Neuronal stem cell (in vitro differentiated cells): ENCODE measurements at regions not wholly inside any gene's neighbourhood (a gene's known extent, or its start where the extent isn't known, plus 50 kb on each side); places are given as distances from the start of the nearest gene placed in this dataset.

Source experiments
- DNase-seq: peaks from one replicate; pipeline ENCODE4 v3.0.0-alpha.2; 2013; ENCODE audit warnings: low spot score
- H2AFZ ChIP-seq: one replicate; pipeline ENCODE4 v1.6.1; 2013; ENCODE audit warnings: mild to moderate bottlenecking, low read length, inconsistent platforms
- H2AK5ac ChIP-seq: 2 replicates; pipeline ENCODE4 v1.6.1; 2013; ENCODE audit warnings: low read depth, mild to moderate bottlenecking, inconsistent platforms, low read length, moderate library complexity, mixed read lengths
- H2BK120ac ChIP-seq: 2 replicates; pipeline ENCODE4 v1.6.1; 2013; ENCODE audit warnings: low read depth, mild to moderate bottlenecking, inconsistent platforms, low read length, moderate library complexity, mixed read lengths
- H2BK12ac ChIP-seq: one replicate; pipeline ENCODE4 v1.6.1; 2013; ENCODE audit warnings: low read length, inconsistent platforms
- H2BK15ac ChIP-seq: 2 replicates; pipeline ENCODE4 v1.6.1; 2013; ENCODE audit warnings: mild to moderate bottlenecking, low read length, inconsistent platforms, mixed read lengths
- H2BK5ac ChIP-seq: one replicate; pipeline ENCODE4 v1.6.1; 2013; ENCODE audit warnings: inconsistent platforms, mild to moderate bottlenecking, low read length, moderate library complexity
- H3K14ac ChIP-seq: one replicate; pipeline ENCODE4 v1.6.1; 2013; ENCODE audit warnings: low read length, inconsistent platforms
- H3K18ac ChIP-seq: 2 replicates; pipeline ENCODE4 v1.6.1; 2013; ENCODE audit warnings: low read length, inconsistent platforms
- H3K23ac ChIP-seq: 2 replicates; pipeline ENCODE4 v1.6.1; 2013; ENCODE audit warnings: low read depth, mild to moderate bottlenecking, mixed read lengths, low read length, inconsistent platforms; ENCODE audit not compliant: poor library complexity
- H3K27ac ChIP-seq: replicated peaks from 3 replicates; pipeline ENCODE4 v1.5.1; 2013; ENCODE audit warnings: low read length, inconsistent platforms
- H3K27me3 ChIP-seq, 3 experiments: 2 replicates each; pipeline ENCODE4 v1.6.1; 2013; ENCODE audit warnings: low read length in 3 of 3, mild to moderate bottlenecking in 2 of 3, inconsistent platforms in 1 of 3, low read depth in 1 of 3, mixed read lengths in 1 of 3, moderate library complexity in 1 of 3; ENCODE audit not compliant: control insufficient read depth in 3 of 3, insufficient read depth in 3 of 3
- H3K36me3 ChIP-seq, 2 donors: replicated peaks in 1 of 2; 2 replicates each; pipeline ENCODE4 v1.6.1; 2013; ENCODE audit warnings: low read length in 2 of 2; ENCODE audit not compliant: control insufficient read depth in 2 of 2, insufficient read depth in 2 of 2
- H3K4ac ChIP-seq: 2 replicates; pipeline ENCODE4 v1.6.1; 2013; ENCODE audit warnings: inconsistent platforms, mild to moderate bottlenecking, low read length, moderate library complexity
- H3K4me1 ChIP-seq, 2 donors: 1 replicate in 1 of 2; 2 replicates in 1 of 2; pipeline ENCODE4 v1.6.1; 2013; ENCODE audit warnings: low read length in 2 of 2, low read depth in 1 of 2; ENCODE audit not compliant: control insufficient read depth in 2 of 2, insufficient read depth in 1 of 2
- H3K4me2 ChIP-seq: one replicate; pipeline ENCODE4 v1.6.1; 2013; ENCODE audit warnings: mild to moderate bottlenecking, low read length, inconsistent platforms; ENCODE audit not compliant: insufficient read depth, poor library complexity, severe bottlenecking
- H3K4me3 ChIP-seq, 2 donors: 2 replicates each; pipeline ENCODE4 v1.5.1; 2013; ENCODE audit warnings: low read length in 2 of 2, mild to moderate bottlenecking in 2 of 2, inconsistent platforms in 1 of 2, moderate library complexity in 1 of 2
- H3K79me1 ChIP-seq: one replicate; pipeline ENCODE4 v1.6.1; 2013; ENCODE audit warnings: low read depth, mild to moderate bottlenecking, inconsistent platforms, low read length, moderate library complexity
- H3K9ac ChIP-seq: one replicate; pipeline ENCODE4 v1.6.1; 2013; ENCODE audit warnings: mild to moderate bottlenecking, low read depth, low read length, inconsistent platforms; ENCODE audit not compliant: poor library complexity
- H3K9me3 ChIP-seq, 2 donors: replicated peaks in 1 of 2; 2 replicates each; pipeline versions ENCODE3 to v1.6.1; 2013; ENCODE audit warnings: low read length in 2 of 2, mild to moderate bottlenecking in 2 of 2, inconsistent platforms in 1 of 2, low read depth in 1 of 2, mixed read lengths in 1 of 2, moderate library complexity in 1 of 2; ENCODE audit not compliant: control insufficient read depth in 2 of 2, insufficient read depth in 1 of 2
- H4K8ac ChIP-seq: one replicate; pipeline ENCODE4 v1.6.1; 2013; ENCODE audit warnings: low read depth, mild to moderate bottlenecking, inconsistent platforms, low read length, moderate library complexity
- H4K91ac ChIP-seq: one replicate; pipeline ENCODE4 v1.6.1; 2013; ENCODE audit warnings: low read length, low read depth, mild to moderate bottlenecking, inconsistent platforms; ENCODE audit not compliant: poor library complexity
- WGBS, 2 donors: extraction: QIAGEN DNeasy Blood & Tissue Kit; methylation state at CpG; one replicate each; pipeline ENCODE4 v1.1.7; 2013; ENCODE audit warnings: missing lambda C conversion rate in 2 of 2, mixed read lengths in 1 of 2; ENCODE audit not compliant: insufficient read length in 2 of 2, insufficient replicate concordance in 1 of 2; ENCODE audit errors: extremely low coverage in 2 of 2; 5-methylcytosine and 5-hydroxymethylcytosine counted together

- H3K14ac ChIP-seq, result no peak overlapping the region
- no peak overlapping the region for H4K8ac ChIP-seq
- no peak overlapping the region for H2BK120ac ChIP-seq
- no peak overlapping the region for H4K91ac ChIP-seq
- H3K4me1 ChIP-seq, result peaks cover 0 to 5% of the 10 kb centered on the region in 2 donors
- WGBS, 2 donors, result no CpG with 5 or more reads among the region's 7 CpGs
- no peak overlapping the region for H3K27ac ChIP-seq
- H3K18ac ChIP-seq, result no peak overlapping the region
- no peak overlapping the region for H2AFZ ChIP-seq
- DNase-seq, result no peak
- H2BK12ac ChIP-seq, result no peak overlapping the region
- H2BK15ac ChIP-seq, result no peak overlapping the region
- H3K4ac ChIP-seq, result no peak overlapping the region
- H3K9ac ChIP-seq, result no peak overlapping the region
- no peaks in the 10 kb centered on the region for H3K79me1 ChIP-seq
- no peaks in the 10 kb centered on the region for H3K9me3 ChIP-seq
- H3K36me3 ChIP-seq, result no peaks in the 10 kb centered on the region
- H3K4me3 ChIP-seq, result no peak overlapping the region
- no peaks in the 10 kb centered on the region for H3K27me3 ChIP-seq
- no peak overlapping the region for H3K23ac ChIP-seq
- H3K4me2 ChIP-seq, result no peak overlapping the region
- no peak overlapping the region for H2BK5ac ChIP-seq
- H2AK5ac ChIP-seq, result no peak overlapping the region
Observed at GRCh38 chr11:131037873-131038272, 121.6 kb upstream of the SNX19 start.

GRCh38 chr11:131038597-131038996 is 122.3 kb upstream of the SNX19 start:
- Histone ChIP-seq H2AK5ac (no peak overlapping the region), H3K4me1 (no peaks in the 10 kb centered on the region), H2BK5ac (no peak overlapping the region), H3K27me3 (no peaks in the 10 kb centered on the region), H3K4me3 (no peak overlapping the region), H3K4me2 (no peak overlapping the region), H2BK12ac (no peak overlapping the region), H3K9ac (no peak overlapping the region), H3K27ac (no peak overlapping the region), H4K91ac (no peak overlapping the region), H3K79me1 (no peaks in the 10 kb centered on the region), H3K23ac (no peak overlapping the region), H3K36me3 (no peaks in the 10 kb centered on the region), H3K14ac (no peak overlapping the region), H2BK15ac (no peak overlapping the region), H3K9me3 (no peaks in the 10 kb centered on the region), H2AFZ (no peak overlapping the region), H4K8ac (no peak overlapping the region), H3K18ac (no peak overlapping the region), H2BK120ac (no peak overlapping the region), H3K4ac (no peak overlapping the region)
- DNase-seq, result no peak
- WGBS, 2 donors, result no CpG with 5 or more reads among the region's 5 CpGs

- Histone ChIP-seq H3K79me1 (no peaks in the 10 kb centered on the region), H3K4me1 (no peaks in the 10 kb centered on the region), H3K18ac (no peak overlapping the region), H2AFZ (no peak overlapping the region), H3K4me3 (no peak overlapping the region), H3K14ac (no peak overlapping the region), H4K8ac (no peak overlapping the region), H3K4ac (no peak overlapping the region), H2BK12ac (no peak overlapping the region), H3K27ac (no peak overlapping the region), H3K4me2 (no peak overlapping the region), H3K27me3 (no peaks in the 10 kb centered on the region), H2BK120ac (no peak overlapping the region), H3K36me3 (no peaks in the 10 kb centered on the region), H3K9ac (no peak overlapping the region), H2AK5ac (no peak overlapping the region), H2BK15ac (no peak overlapping the region), H4K91ac (no peak overlapping the region), H3K9me3 (no peaks in the 10 kb centered on the region), H3K23ac (no peak overlapping the region), H2BK5ac (no peak overlapping the region)
- no peak for DNase-seq
- no CpG with 5 or more reads among the region's 5 CpGs for WGBS, 2 donors
Observed at GRCh38 chr11:131041331-131042040, 125.2 kb upstream of the SNX19 start.

GRCh38 chr11:131042041-131042390 is 125.7 kb upstream of the SNX19 start:
- H3K9me3 ChIP-seq, result no peaks in the 10 kb centered on the region
- H3K4me3 ChIP-seq, result no peak overlapping the region
- no peak overlapping the region for H3K4me2 ChIP-seq
- H3K23ac ChIP-seq, result no peak overlapping the region
- no peaks in the 10 kb centered on the region for H3K79me1 ChIP-seq
- no peaks in the 10 kb centered on the region for H3K36me3 ChIP-seq
- no peak overlapping the region for H2BK5ac ChIP-seq
- H2BK15ac ChIP-seq, result no peak overlapping the region
- no peak overlapping the region for H4K8ac ChIP-seq
- no peak overlapping the region for H4K91ac ChIP-seq
- no peak overlapping the region for H2AK5ac ChIP-seq
- no peak overlapping the region for H3K4ac ChIP-seq
- no peak for DNase-seq
- H3K18ac ChIP-seq, result no peak overlapping the region
- no peak overlapping the region for H3K27ac ChIP-seq
- H3K14ac ChIP-seq, result no peak overlapping the region
- WGBS, 2 donors, result no CpG with 5 or more reads among the region's 1 CpG
- H3K9ac ChIP-seq, result no peak overlapping the region
- H2AFZ ChIP-seq, result no peak overlapping the region
- no peaks in the 10 kb centered on the region for H3K4me1 ChIP-seq
- no peak overlapping the region for H2BK12ac ChIP-seq
- no peak overlapping the region for H2BK120ac ChIP-seq
- H3K27me3 ChIP-seq, result no peaks in the 10 kb centered on the region
